Neural cell (in vitro differentiated cells): ENCODE measurements at regions not wholly inside any gene's neighbourhood (a gene's known extent, or its start where the extent isn't known, plus 50 kb on each side); places are given as distances from the start of the nearest gene placed in this dataset.

Experiments used
- CTCF ChIP-seq: fragments of 450-650 bp; IDR thresholded peaks from 2 replicates; pipeline ENCODE4 v1.5.1; 2014; ENCODE audit warnings: antibody characterized with exemption, mild to moderate bottlenecking, moderate library complexity; ENCODE audit not compliant: poor library complexity, severe bottlenecking
- EP300 ChIP-seq: fragments of 450-650 bp; conservative IDR thresholded peaks from 2 replicates; pipeline ENCODE4 v1.6.1; 2014; ENCODE audit warnings: antibody characterized with exemption, mild to moderate bottlenecking, moderate library complexity; ENCODE audit not compliant: poor library complexity, severe bottlenecking
- EZH2 ChIP-seq: fragments of 200-600, 300-800 bp; shearing (Covaris generic), sonication (generic); IDR thresholded peaks from 2 replicates; pipeline ENCODE4 v1.6.1; 2014; ENCODE audit warnings: antibody characterized with exemption, low read length, borderline replicate concordance, mild to moderate bottlenecking; ENCODE audit not compliant: insufficient read depth, poor library complexity, severe bottlenecking
- MXI1 ChIP-seq: fragments of 450-650 bp; conservative IDR thresholded peaks from 2 replicates; pipeline ENCODE4 v1.6.1; 2014; ENCODE audit warnings: antibody characterized with exemption, mild to moderate bottlenecking; ENCODE audit not compliant: poor library complexity, severe bottlenecking
- POLR2AphosphoS5 ChIP-seq: IDR thresholded peaks from 2 replicates; pipeline ENCODE4 v1.6.1; 2012
- RAD21 ChIP-seq: fragments of 450-650 bp; conservative IDR thresholded peaks from 2 replicates; pipeline ENCODE4 v1.6.1; 2014; ENCODE audit warnings: antibody characterized with exemption, mild to moderate bottlenecking, moderate library complexity
- REST ChIP-seq: IDR thresholded peaks from 2 replicates; pipeline ENCODE4 v1.6.1; 2012; ENCODE audit warnings: borderline replicate concordance
- SMC3 ChIP-seq: fragments of 450-650 bp; conservative IDR thresholded peaks from 2 replicates; pipeline ENCODE4 v1.6.1; 2014; ENCODE audit warnings: antibody characterized with exemption, mild to moderate bottlenecking, moderate library complexity; ENCODE audit not compliant: poor library complexity

- TF ChIP-seq CTCF (no peak), EZH2 (no peak), EP300 (no peak), RAD21 (no peak), POLR2AphosphoS5 (no peak), MXI1 (no peak), REST (no peak), SMC3 (no peak)
Measured at GRCh38 chr20:9935285-9935684, 96.4 kb upstream of the PAK5 start.
